Nephron (organoid): ENCODE measurements at regions not wholly inside any gene's neighbourhood (a gene's known extent, or its start where the extent isn't known, plus 50 kb on each side); places are given as distances from the start of the nearest gene placed in this dataset.

Experiments used
- H3K27ac Mint-ChIP-seq, 3 experiments: 2 replicates each; pipeline ENCODE4 v1.8.0; 2020; ENCODE audit warnings: mixed read lengths in 3 of 3, mild to moderate bottlenecking in 2 of 3, moderate library complexity in 1 of 3
- H3K27me3 Mint-ChIP-seq: 2 replicates; pipeline ENCODE4 v1.8.0; 2021; ENCODE audit warnings: low read depth, mild to moderate bottlenecking, moderate library complexity, mixed read lengths
- H3K36me3 Mint-ChIP-seq: 2 replicates; pipeline ENCODE4 v1.8.0; 2020; ENCODE audit warnings: low read depth, mixed read lengths
- H3K4me1 Mint-ChIP-seq: 2 replicates; pipeline ENCODE4 v1.8.0; 2020; ENCODE audit warnings: mixed read lengths
- H3K4me3 Mint-ChIP-seq, 3 experiments: 2 replicates each; pipeline ENCODE4 v1.8.0; 2020; ENCODE audit warnings: mild to moderate bottlenecking in 3 of 3, mixed read lengths in 3 of 3, moderate library complexity in 2 of 3
- H3K9me3 Mint-ChIP-seq: 2 replicates; pipeline ENCODE4 v1.8.0; 2020; ENCODE audit warnings: mixed read lengths
- TF ChIP-seq, protein P1 (sequence below), 3 experiments: fragments of 200-600 bp; sonication (generic); IDR thresholded peaks; one replicate each; pipeline ENCODE4 v1.5.0; 2021; ENCODE audit warnings: antibody characterized with exemption in 3 of 3; ENCODE audit not compliant: unreplicated experiment in 3 of 3

DNA sequence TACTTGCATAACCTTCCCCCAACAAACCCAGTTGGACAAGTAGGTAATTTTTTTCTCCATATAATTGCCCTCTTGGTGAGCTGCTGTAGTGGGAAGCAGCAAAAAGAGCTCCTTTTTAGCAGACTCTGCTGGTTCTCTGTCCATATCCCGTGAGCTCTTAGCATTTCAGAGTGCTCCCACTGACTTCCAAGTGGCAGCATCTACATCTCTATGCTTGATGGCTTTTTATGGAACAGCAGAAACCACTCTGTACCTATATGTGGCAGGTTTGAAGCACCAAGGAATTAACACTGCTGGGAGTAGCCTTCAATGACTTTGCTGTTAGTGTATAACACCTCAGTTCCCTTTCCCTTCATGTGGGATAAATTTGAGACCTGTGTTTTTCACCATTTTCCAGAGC is 168.4 kb upstream of the NHS start:
- TF ChIP-seq, protein P1, sequence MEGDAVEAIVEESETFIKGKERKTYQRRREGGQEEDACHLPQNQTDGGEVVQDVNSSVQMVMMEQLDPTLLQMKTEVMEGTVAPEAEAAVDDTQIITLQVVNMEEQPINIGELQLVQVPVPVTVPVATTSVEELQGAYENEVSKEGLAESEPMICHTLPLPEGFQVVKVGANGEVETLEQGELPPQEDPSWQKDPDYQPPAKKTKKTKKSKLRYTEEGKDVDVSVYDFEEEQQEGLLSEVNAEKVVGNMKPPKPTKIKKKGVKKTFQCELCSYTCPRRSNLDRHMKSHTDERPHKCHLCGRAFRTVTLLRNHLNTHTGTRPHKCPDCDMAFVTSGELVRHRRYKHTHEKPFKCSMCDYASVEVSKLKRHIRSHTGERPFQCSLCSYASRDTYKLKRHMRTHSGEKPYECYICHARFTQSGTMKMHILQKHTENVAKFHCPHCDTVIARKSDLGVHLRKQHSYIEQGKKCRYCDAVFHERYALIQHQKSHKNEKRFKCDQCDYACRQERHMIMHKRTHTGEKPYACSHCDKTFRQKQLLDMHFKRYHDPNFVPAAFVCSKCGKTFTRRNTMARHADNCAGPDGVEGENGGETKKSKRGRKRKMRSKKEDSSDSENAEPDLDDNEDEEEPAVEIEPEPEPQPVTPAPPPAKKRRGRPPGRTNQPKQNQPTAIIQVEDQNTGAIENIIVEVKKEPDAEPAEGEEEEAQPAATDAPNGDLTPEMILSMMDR (IDR thresholded peaks at IDR 0.05; ENCODE audit: unreplicated experiment in 3 of 3), result no peak
- no peaks in the 10 kb centered on the region for H3K36me3 Mint-ChIP-seq
- H3K4me1 Mint-ChIP-seq, result no peaks in the 10 kb centered on the region
- peaks cover 7% of the 10 kb centered on the region for H3K27me3 Mint-ChIP-seq
- no peak overlapping the region for H3K27ac Mint-ChIP-seq
- H3K4me3 Mint-ChIP-seq, result no peak overlapping the region
- peaks cover 5% of the 10 kb centered on the region for H3K9me3 Mint-ChIP-seq

GRCh38 chrX:17214962-17215361 is 160.0 kb upstream of the NHS start:
- peaks cover 18% of the 10 kb centered on the region for H3K9me3 Mint-ChIP-seq
- H3K4me3 Mint-ChIP-seq, result no peak overlapping the region
- H3K27ac Mint-ChIP-seq, result no peak overlapping the region
- H3K27me3 Mint-ChIP-seq, result peaks cover 5% of the 10 kb centered on the region
- TF ChIP-seq, protein P1 (IDR thresholded peaks at IDR 0.05; ENCODE audit: unreplicated experiment in 3 of 3), result no peak
- H3K4me1 Mint-ChIP-seq, result no peaks in the 10 kb centered on the region
- H3K36me3 Mint-ChIP-seq, result no peaks in the 10 kb centered on the region

DNA sequence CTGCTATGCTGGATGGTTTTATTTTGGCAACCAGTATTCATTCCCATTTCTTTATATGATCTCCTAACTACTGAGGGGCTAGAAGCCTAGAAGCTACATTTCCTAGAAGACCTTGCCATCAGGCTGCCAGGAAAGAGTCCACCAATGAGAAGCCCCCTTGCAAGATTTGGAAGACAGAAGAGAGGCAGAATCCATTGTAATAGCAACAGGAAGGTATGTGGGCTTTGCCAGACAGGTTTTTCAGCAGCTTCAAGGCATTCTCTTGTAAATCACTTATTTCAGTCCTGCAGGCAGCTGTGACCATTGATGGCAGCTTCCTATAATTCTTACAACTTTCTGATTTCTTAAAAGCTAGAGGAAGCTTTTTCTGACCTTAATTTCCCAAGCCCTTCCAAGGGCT is 148.3 kb upstream of the NHS start:
- no peaks in the 10 kb centered on the region for H3K4me1 Mint-ChIP-seq
- H3K9me3 Mint-ChIP-seq, result peaks cover 2% of the 10 kb centered on the region
- no peaks in the 10 kb centered on the region for H3K36me3 Mint-ChIP-seq
- no peak overlapping the region for H3K4me3 Mint-ChIP-seq
- no peaks in the 10 kb centered on the region for H3K27me3 Mint-ChIP-seq
- no peak overlapping the region for H3K27ac Mint-ChIP-seq
- TF ChIP-seq, protein P1 (IDR thresholded peaks at IDR 0.05; ENCODE audit: unreplicated experiment in 3 of 3), result no peak

- H3K36me3 Mint-ChIP-seq, result no peaks in the 10 kb centered on the region
- H3K4me3 Mint-ChIP-seq, result no peak overlapping the region
- H3K27me3 Mint-ChIP-seq, result peaks cover 3% of the 10 kb centered on the region
- H3K9me3 Mint-ChIP-seq, result peaks cover 3% of the 10 kb centered on the region
- H3K27ac Mint-ChIP-seq, result no peak overlapping the region
- TF ChIP-seq, protein P1 (IDR thresholded peaks at IDR 0.05; ENCODE audit: unreplicated experiment in 3 of 3), result no peak
- H3K4me1 Mint-ChIP-seq, result no peaks in the 10 kb centered on the region
Observed at GRCh38 chrX:17237146-17237545, 137.9 kb upstream of the NHS start.

GRCh38 chrX:17242470-17242869 is 132.5 kb upstream of the NHS start:
- no peak overlapping the region for H3K27ac Mint-ChIP-seq
- H3K4me1 Mint-ChIP-seq, result peaks cover 5% of the 10 kb centered on the region
- no peaks in the 10 kb centered on the region for H3K36me3 Mint-ChIP-seq
- TF ChIP-seq, protein P1 (IDR thresholded peaks at IDR 0.05; ENCODE audit: unreplicated experiment in 3 of 3), result peak; percentile 87 to 90 (median 90)
- H3K27me3 Mint-ChIP-seq, result peaks cover 6% of the 10 kb centered on the region
- peaks cover 3% of the 10 kb centered on the region for H3K9me3 Mint-ChIP-seq
- H3K4me3 Mint-ChIP-seq, result no peak overlapping the region

GRCh38 chrX:17247144-17247543 is 127.9 kb upstream of the NHS start:
- no peaks in the 10 kb centered on the region for H3K36me3 Mint-ChIP-seq
- H3K27me3 Mint-ChIP-seq, result peaks cover 6% of the 10 kb centered on the region
- TF ChIP-seq, protein P1 (IDR thresholded peaks at IDR 0.05; ENCODE audit: unreplicated experiment in 3 of 3), result no peak
- no peak overlapping the region for H3K27ac Mint-ChIP-seq
- H3K9me3 Mint-ChIP-seq, result peaks cover 3% of the 10 kb centered on the region
- H3K4me3 Mint-ChIP-seq, result no peak overlapping the region
- peaks cover 5% of the 10 kb centered on the region for H3K4me1 Mint-ChIP-seq
